Sigmoid colon (tissue), 6 donors: ENCODE measurements at regions not wholly inside any gene's neighbourhood (a gene's known extent, or its start where the extent isn't known, plus 50 kb on each side); places are given as distances from the start of the nearest gene placed in this dataset.

Experiments
- DNase-seq: peaks from one replicate; pipeline ENCODE4 v3.0.0-alpha.2; 2019
- H3K27ac ChIP-seq, 4 donors: fragments of 200-600 bp; sonication (generic); one replicate each; pipeline ENCODE4 v1.5.1; 2016 to 2019; ENCODE audit warnings: mild to moderate bottlenecking in 1 of 4
- H3K27me3 ChIP-seq, 3 donors: fragments of 200-600 bp; sonication (generic); one replicate each; pipeline ENCODE4 v1.5.1; 2019; ENCODE audit warnings: mild to moderate bottlenecking in 1 of 3
- H3K36me3 ChIP-seq, 4 donors: fragments of 200-600 bp; sonication (generic); one replicate each; pipeline ENCODE4 v1.5.1; 2016 to 2019
- H3K4me1 ChIP-seq, 4 donors: fragments of 200-600 bp; sonication (generic); one replicate each; pipeline ENCODE4 v1.5.1; 2017 to 2019
- H3K4me3 ChIP-seq, 4 donors: fragments of 200-600 bp; sonication (generic); one replicate each; pipeline ENCODE4 v1.5.1; 2017 to 2019; ENCODE audit warnings: mild to moderate bottlenecking in 2 of 4, moderate library complexity in 1 of 4
- H3K9me3 ChIP-seq, 4 donors: fragments of 200-600 bp in 3 of 4; sonication (generic) in 3 of 4; one replicate each; pipeline versions ENCODE4 v1.5.1 to v1.6.1; 2013 to 2019
- EP300 ChIP-seq, 4 donors: sonication (generic); formaldehyde crosslinking; IDR thresholded peaks; one replicate each; pipeline ENCODE4 v1.6.1; 2017; ENCODE audit warnings: antibody characterized with exemption in 4 of 4
- POLR2A ChIP-seq, 2 donors: fragments of 450-650 bp; IDR thresholded peaks; one replicate each; pipeline ENCODE4 v1.6.1; 2016; ENCODE audit warnings: antibody characterized with exemption in 2 of 2, mild to moderate bottlenecking in 2 of 2, moderate library complexity in 2 of 2
- POLR2AphosphoS5 ChIP-seq, 4 donors: sonication (generic); formaldehyde crosslinking; IDR thresholded peaks; one replicate each; pipeline ENCODE4 v1.6.1; 2017; ENCODE audit warnings: antibody characterized with exemption in 4 of 4
- WGBS, 2 donors: extraction: QIAGEN DNeasy Blood & Tissue Kit; methylation state at CpG; one replicate each; pipeline ENCODE4 v1.1.7; 2013; 5-methylcytosine and 5-hydroxymethylcytosine counted together
- intact Hi-C: fragments of 100-400 bp; cut with DNase I; formaldehyde crosslinking; loops from one replicate; pipeline ENCODE4 v1.15.1; 2023
- TF ChIP-seq, protein P1 (sequence below), 4 experiments: fragments of 450-650 bp in 3 of 4; fragments of 200-600 bp in 1 of 4; IDR thresholded peaks; one replicate each; pipeline ENCODE4 v1.5.1; 2016 to 2019; ENCODE audit warnings: antibody characterized with exemption in 4 of 4, mild to moderate bottlenecking in 3 of 4, moderate library complexity in 2 of 4
- donor health status: healthy with polysubstance abuse.
- donor health status: healthy.

DNA sequence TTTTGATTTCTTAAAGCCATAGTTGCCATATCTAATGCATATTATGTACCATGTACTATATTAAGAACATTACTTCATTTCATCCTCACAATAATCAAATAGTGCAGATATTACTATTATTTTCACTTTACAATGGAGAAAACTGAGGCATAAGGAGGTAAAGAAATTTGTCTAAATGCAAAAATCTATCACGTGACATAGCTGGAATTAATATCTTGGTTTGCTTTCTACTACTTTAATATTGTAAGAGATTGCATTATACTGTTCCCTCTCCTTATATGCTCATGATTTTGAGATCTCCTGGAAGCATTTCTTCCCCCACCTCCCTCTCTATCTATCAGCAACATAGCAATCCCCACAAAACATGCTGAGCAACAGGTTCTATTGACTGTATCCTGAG is 330.8 kb upstream of the SPTLC3 start:
- WGBS, 2 donors: 79 to 85% methylated on average over 1 of the region's 1 CpG
- no peaks in the 10 kb centered on the region for H3K9me3 ChIP-seq
- no peak overlapping the region for H3K27ac ChIP-seq
- H3K4me3 ChIP-seq: no peak overlapping the region
- TF ChIP-seq POLR2AphosphoS5 (IDR thresholded peaks at IDR 0.05): no peak
- TF ChIP-seq, protein P1, sequence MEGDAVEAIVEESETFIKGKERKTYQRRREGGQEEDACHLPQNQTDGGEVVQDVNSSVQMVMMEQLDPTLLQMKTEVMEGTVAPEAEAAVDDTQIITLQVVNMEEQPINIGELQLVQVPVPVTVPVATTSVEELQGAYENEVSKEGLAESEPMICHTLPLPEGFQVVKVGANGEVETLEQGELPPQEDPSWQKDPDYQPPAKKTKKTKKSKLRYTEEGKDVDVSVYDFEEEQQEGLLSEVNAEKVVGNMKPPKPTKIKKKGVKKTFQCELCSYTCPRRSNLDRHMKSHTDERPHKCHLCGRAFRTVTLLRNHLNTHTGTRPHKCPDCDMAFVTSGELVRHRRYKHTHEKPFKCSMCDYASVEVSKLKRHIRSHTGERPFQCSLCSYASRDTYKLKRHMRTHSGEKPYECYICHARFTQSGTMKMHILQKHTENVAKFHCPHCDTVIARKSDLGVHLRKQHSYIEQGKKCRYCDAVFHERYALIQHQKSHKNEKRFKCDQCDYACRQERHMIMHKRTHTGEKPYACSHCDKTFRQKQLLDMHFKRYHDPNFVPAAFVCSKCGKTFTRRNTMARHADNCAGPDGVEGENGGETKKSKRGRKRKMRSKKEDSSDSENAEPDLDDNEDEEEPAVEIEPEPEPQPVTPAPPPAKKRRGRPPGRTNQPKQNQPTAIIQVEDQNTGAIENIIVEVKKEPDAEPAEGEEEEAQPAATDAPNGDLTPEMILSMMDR (IDR thresholded peaks at IDR 0.05): no peak
- TF ChIP-seq POLR2A (IDR thresholded peaks at IDR 0.05): no peak
- no peak for TF ChIP-seq EP300 (IDR thresholded peaks at IDR 0.05)
- H3K4me1 ChIP-seq: no peaks in the 10 kb centered on the region
- no peak for DNase-seq
- H3K27me3 ChIP-seq: no peaks in the 10 kb centered on the region
- H3K36me3 ChIP-seq: no peaks in the 10 kb centered on the region
- intact Hi-C loops: no loop called here

DNA sequence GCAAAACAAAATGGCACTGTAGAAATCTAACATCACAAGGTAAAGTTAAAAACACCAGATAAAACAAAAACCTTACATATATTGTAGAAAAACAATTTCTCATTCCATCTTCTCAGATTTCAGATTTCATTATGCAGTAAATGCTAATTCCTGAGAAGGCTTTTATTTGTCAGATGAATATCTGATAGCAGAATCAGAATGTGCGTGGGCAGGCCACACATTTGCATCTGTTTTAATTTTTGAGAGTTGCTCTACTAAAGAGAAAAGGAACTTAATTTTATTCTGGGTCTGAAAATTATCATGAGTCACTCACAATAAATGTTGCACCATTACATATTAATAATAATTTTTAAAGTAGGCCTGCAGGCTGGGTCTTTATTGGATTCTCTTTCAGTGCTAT is 329.3 kb upstream of the SPTLC3 start:
- WGBS, 2 donors: 91 to 97% methylated on average over 1 of the region's 1 CpG
- TF ChIP-seq POLR2A (IDR thresholded peaks at IDR 0.05) (no peak), EP300 (IDR thresholded peaks at IDR 0.05) (no peak), POLR2AphosphoS5 (IDR thresholded peaks at IDR 0.05) (no peak)
- TF ChIP-seq, protein P1 (IDR thresholded peaks at IDR 0.05): no peak

DNA sequence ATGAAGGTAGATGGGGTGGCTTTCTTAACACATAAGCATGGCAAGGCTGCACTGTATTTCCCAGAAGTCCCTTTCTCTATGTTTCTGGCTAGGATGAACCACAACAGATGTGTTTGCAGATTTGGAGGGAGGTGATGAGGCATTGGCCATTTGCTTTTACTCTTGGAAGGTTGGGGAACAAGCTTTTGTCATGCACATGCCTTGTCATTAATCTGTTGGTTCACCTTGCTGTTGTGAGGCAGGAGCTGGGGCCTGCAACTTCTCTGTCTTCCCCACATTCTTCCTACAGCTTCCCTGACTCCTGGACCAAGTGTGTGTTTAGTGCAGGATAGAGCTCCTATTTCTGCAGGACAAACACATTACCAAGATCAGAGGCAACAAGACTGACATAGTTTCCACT is 326.2 kb upstream of the SPTLC3 start:
- TF ChIP-seq, protein P1 (IDR thresholded peaks at IDR 0.05): no peak
- no peak for TF ChIP-seq POLR2A (IDR thresholded peaks at IDR 0.05)
- no peak for TF ChIP-seq EP300 (IDR thresholded peaks at IDR 0.05)

More for the DNA sequence above, 329.3 kb upstream of the SPTLC3 start:
- Histone ChIP-seq H3K4me3 (no peak overlapping the region), H3K4me1 (no peaks in the 10 kb centered on the region), H3K36me3 (no peaks in the 10 kb centered on the region), H3K27ac (no peak overlapping the region), H3K9me3 (no peaks in the 10 kb centered on the region), H3K27me3 (no peaks in the 10 kb centered on the region)
- intact Hi-C loops: no loop called here
- no peak for DNase-seq

DNA sequence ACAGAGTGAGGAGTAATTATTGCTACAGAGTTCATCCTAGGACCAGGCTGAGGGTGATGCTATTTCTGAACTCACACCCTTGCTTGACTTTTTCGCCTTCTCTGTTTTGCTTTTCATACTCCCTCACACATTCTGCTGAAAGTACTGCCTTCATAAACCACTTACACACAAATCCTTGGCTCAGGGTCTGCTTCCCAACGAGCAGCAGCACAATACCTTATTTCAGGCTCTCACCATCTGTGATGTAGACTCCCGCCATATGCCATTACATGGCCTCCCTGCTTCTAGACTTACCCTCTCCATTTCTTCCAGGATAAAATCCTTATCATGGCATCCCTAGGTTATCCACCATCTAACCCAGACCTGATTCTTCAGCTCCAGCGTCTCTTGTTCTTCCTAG is 321.3 kb upstream of the SPTLC3 start:
- no peak for DNase-seq
- H3K4me1 ChIP-seq: no peaks in the 10 kb centered on the region
- H3K27ac ChIP-seq: no peak overlapping the region
- H3K27me3 ChIP-seq: no peaks in the 10 kb centered on the region
- H3K9me3 ChIP-seq: no peaks in the 10 kb centered on the region
- intact Hi-C loops: no loop called here
- no peak for TF ChIP-seq POLR2A (IDR thresholded peaks at IDR 0.05)
- no peak for TF ChIP-seq EP300 (IDR thresholded peaks at IDR 0.05)
- TF ChIP-seq POLR2AphosphoS5 (IDR thresholded peaks at IDR 0.05): no peak
- TF ChIP-seq, protein P1 (IDR thresholded peaks at IDR 0.05): no peak
- H3K36me3 ChIP-seq: no peaks in the 10 kb centered on the region
- 85 to 86% methylated on average over 4 of the region's 4 CpGs for WGBS, 2 donors
- no peak overlapping the region for H3K4me3 ChIP-seq

More for the DNA sequence above, 326.2 kb upstream of the SPTLC3 start:
- H3K27me3 ChIP-seq: no peaks in the 10 kb centered on the region
- H3K9me3 ChIP-seq: no peaks in the 10 kb centered on the region
- intact Hi-C loops: no loop called here
- no peak overlapping the region for H3K4me3 ChIP-seq
- H3K27ac ChIP-seq: no peak overlapping the region
- no peak for DNase-seq
- H3K4me1 ChIP-seq: no peaks in the 10 kb centered on the region
- no peaks in the 10 kb centered on the region for H3K36me3 ChIP-seq

DNA sequence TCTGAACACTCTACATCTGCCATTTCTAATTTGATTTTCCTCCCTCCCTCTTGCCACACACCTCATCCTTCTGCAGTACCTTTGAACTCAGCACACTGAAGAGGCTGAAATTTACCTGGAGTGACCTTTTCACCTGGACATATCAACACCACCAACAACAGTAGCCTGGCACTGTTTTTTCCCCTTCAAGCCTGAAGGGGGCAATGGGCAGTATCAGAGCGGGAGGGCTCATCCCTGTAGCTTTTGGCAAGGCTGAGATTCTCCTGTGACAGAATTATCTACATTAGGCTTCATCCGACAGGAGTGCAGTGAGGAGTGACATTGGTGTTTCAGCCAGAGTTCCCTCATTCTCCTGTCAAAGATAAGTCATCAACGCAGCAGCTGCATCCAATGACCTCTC is 312.8 kb upstream of the SPTLC3 start:
- intact Hi-C loops: no loop called here
- no peak for DNase-seq
- no peak overlapping the region for H3K4me3 ChIP-seq
- H3K9me3 ChIP-seq: no peaks in the 10 kb centered on the region
- no peaks in the 10 kb centered on the region for H3K27me3 ChIP-seq
- TF ChIP-seq EP300 (IDR thresholded peaks at IDR 0.05) (no peak), POLR2AphosphoS5 (IDR thresholded peaks at IDR 0.05) (no peak), POLR2A (IDR thresholded peaks at IDR 0.05) (no peak)
- TF ChIP-seq, protein P1 (IDR thresholded peaks at IDR 0.05): no peak
- H3K36me3 ChIP-seq: no peaks in the 10 kb centered on the region
- no peaks in the 10 kb centered on the region for H3K4me1 ChIP-seq
- H3K27ac ChIP-seq: no peak overlapping the region
- 71 to 85% methylated on average over 3 of the region's 3 CpGs for WGBS, 2 donors
